SJCRH30 (cell line): ENCODE measurements at regions not wholly inside any gene's neighbourhood (a gene's known extent, or its start where the extent isn't known, plus 50 kb on each side); places are given as distances from the start of the nearest gene placed in this dataset.

Source experiments
- DNase-seq, 2 experiments: peaks; one replicate each; pipeline ENCODE4 v3.0.0-alpha.2; 2015 to 2020
- H3K27ac ChIP-seq: fragments of 250-450 bp; sonication (Bioruptor Pico); 2 replicates; pipeline ENCODE4 v1.5.1; 2020; ENCODE audit warnings: mild to moderate bottlenecking, moderate library complexity
- H3K27me3 ChIP-seq: fragments of 250-450 bp; sonication (Bioruptor Pico); 2 replicates; pipeline ENCODE4 v1.5.1; 2020; ENCODE audit warnings: mild to moderate bottlenecking, moderate library complexity
- H3K36me3 ChIP-seq: fragments of 250-450 bp; sonication (Bioruptor Pico); 2 replicates; pipeline ENCODE4 v1.5.1; 2020; ENCODE audit warnings: mild to moderate bottlenecking, moderate library complexity
- H3K4me1 ChIP-seq: fragments of 250-450 bp; sonication (Bioruptor Pico); 2 replicates; pipeline ENCODE4 v1.5.1; 2020; ENCODE audit warnings: mild to moderate bottlenecking, moderate library complexity
- H3K4me3 ChIP-seq: fragments of 250-450 bp; sonication (Bioruptor Pico); 2 replicates; pipeline ENCODE4 v1.5.1; 2020; ENCODE audit warnings: mild to moderate bottlenecking, moderate library complexity
- H3K9me3 ChIP-seq: fragments of 250-450 bp; sonication (Bioruptor Pico); replicated peaks from 2 replicates; pipeline ENCODE4 v1.5.1; 2020; ENCODE audit warnings: mild to moderate bottlenecking, moderate library complexity

- Histone ChIP-seq H3K27ac (no peak overlapping the region), H3K4me3 (no peak overlapping the region), H3K27me3 (no peaks in the 10 kb centered on the region), H3K9me3 (no peaks in the 10 kb centered on the region), H3K36me3 (no peaks in the 10 kb centered on the region), H3K4me1 (no peaks in the 10 kb centered on the region)
- no peak for DNase-seq
These were observed 120.8 kb upstream of the SULT1C3 start for GRCh38 chr2:108118996-108119395.

DNA sequence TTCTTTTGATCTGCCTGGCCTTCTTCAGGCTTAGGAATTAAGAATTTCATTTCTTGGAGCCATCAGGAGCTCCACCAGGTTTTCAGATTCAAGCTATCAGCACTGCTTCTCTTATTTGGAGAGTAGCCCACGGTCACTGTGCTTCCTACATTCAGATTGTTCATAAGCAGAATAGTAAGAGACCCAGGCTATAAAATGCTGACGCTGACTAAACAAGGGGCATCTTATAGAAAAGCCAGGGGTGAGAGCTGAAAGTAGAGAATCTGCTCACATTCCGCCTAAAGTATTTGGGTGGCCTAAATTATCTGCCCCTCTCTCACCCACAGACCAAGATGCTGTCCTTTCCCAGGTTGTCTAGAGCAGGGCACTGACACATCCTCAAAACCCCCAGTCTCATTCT, 120.3 kb upstream of the SULT1C3 start:
- DNase-seq: no peak
- no peaks in the 10 kb centered on the region for H3K4me1 ChIP-seq
- H3K27ac ChIP-seq: no peak overlapping the region
- H3K9me3 ChIP-seq: no peaks in the 10 kb centered on the region
- H3K4me3 ChIP-seq: no peak overlapping the region
- no peaks in the 10 kb centered on the region for H3K27me3 ChIP-seq
- no peaks in the 10 kb centered on the region for H3K36me3 ChIP-seq

DNA sequence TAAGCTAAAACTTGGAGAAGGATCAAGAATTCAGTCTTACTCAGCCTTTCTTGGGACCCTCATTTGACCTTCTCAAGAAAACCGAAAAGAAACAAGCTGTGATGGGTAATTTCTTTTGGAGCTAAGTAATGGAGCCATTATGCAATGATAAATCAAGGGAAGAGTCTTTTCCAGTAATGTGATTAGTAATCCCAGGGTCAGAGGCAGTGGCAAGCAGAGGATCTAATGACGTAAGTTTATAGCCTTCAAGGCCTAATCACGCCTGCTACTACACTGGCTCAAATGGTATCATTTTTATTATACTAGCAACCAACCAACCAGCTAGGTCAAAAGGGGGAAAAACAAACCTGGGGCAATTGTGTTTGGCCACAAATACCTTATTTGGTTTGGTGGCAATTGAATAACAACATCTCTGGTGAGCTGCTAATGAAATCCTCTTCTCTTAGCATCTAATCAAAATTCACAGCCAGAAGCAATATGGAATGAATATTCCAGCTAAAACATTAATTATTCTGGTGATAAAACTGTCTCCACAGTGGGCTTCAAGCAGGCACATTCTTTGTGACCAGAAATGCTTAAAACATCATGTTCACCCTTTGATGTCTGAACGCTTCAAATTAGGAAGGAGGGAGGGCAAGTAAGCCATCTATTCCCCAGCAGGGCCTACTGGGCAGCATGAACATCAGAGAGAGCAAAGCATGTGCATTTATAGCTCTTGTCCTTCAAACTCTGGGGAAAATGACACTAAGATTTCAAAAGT, 114.9 kb upstream of the SULT1C3 start:
- no peak overlapping the region for H3K27ac ChIP-seq
- no peaks in the 10 kb centered on the region for H3K36me3 ChIP-seq
- no peaks in the 10 kb centered on the region for H3K27me3 ChIP-seq
- H3K4me1 ChIP-seq: no peaks in the 10 kb centered on the region
- H3K4me3 ChIP-seq: no peak overlapping the region
- DNase-seq: no peak
- H3K9me3 ChIP-seq: no peaks in the 10 kb centered on the region

DNA sequence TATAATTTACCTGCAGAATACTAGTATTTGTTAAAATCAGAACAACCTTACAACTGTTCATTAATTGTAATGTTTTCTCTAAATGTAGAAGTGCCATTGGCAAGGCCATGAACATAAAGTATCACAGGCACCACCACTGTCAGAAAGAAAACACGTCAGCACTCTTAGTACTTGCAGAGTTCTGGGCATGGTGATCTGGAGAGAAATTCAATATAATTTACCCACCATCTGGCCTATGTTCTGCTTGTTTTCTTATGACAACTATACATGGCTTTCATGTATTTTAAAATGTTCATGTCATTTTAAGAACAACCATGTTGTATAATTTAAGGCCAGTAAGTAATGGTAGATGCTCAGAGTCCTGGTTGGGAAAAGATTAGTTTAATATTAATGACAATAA, 114.2 kb upstream of the SULT1C3 start:
- H3K9me3 ChIP-seq: no peaks in the 10 kb centered on the region
- DNase-seq: no peak
- H3K36me3 ChIP-seq: no peaks in the 10 kb centered on the region
- H3K27me3 ChIP-seq: no peaks in the 10 kb centered on the region
- H3K4me3 ChIP-seq: no peak overlapping the region
- H3K4me1 ChIP-seq: no peaks in the 10 kb centered on the region
- no peak overlapping the region for H3K27ac ChIP-seq

DNA sequence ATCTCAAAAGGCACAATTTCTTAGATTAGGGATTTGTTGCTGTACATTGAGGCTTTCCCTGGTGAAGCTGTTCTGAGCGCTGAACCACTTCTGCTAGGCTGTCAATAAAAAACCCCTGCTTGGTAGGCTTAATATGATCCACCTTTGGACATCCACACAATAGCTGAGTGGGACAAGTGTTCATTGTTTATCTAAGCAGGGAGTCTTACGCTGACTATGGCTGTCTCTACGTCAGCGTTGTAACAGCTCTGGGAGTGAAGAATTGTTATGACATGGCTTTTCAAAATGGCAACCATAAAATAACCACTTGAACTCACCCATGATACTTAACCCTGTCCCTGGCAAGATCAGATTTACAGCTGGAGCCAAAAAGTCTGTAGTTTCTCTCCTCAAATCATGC, 111.5 kb upstream of the SULT1C3 start:
- H3K27ac ChIP-seq: no peak overlapping the region
- no peaks in the 10 kb centered on the region for H3K27me3 ChIP-seq
- no peaks in the 10 kb centered on the region for H3K9me3 ChIP-seq
- H3K36me3 ChIP-seq: no peaks in the 10 kb centered on the region
- H3K4me1 ChIP-seq: no peaks in the 10 kb centered on the region
- DNase-seq: no peak
- H3K4me3 ChIP-seq: no peak overlapping the region

GRCh38 chr2:108129636-108130035, 110.1 kb upstream of the SULT1C3 start:
- Histone ChIP-seq H3K27me3 (no peaks in the 10 kb centered on the region), H3K9me3 (no peaks in the 10 kb centered on the region), H3K36me3 (no peaks in the 10 kb centered on the region), H3K4me1 (no peaks in the 10 kb centered on the region), H3K4me3 (no peak overlapping the region), H3K27ac (no peak overlapping the region)
- no peak for DNase-seq

GRCh38 chr2:108133457-108133856, 106.3 kb upstream of the SULT1C3 start:
- H3K4me3 ChIP-seq: no peak overlapping the region
- no peaks in the 10 kb centered on the region for H3K4me1 ChIP-seq
- no peaks in the 10 kb centered on the region for H3K27me3 ChIP-seq
- no peak for DNase-seq
- no peak overlapping the region for H3K27ac ChIP-seq
- no peaks in the 10 kb centered on the region for H3K9me3 ChIP-seq
- no peaks in the 10 kb centered on the region for H3K36me3 ChIP-seq

DNA sequence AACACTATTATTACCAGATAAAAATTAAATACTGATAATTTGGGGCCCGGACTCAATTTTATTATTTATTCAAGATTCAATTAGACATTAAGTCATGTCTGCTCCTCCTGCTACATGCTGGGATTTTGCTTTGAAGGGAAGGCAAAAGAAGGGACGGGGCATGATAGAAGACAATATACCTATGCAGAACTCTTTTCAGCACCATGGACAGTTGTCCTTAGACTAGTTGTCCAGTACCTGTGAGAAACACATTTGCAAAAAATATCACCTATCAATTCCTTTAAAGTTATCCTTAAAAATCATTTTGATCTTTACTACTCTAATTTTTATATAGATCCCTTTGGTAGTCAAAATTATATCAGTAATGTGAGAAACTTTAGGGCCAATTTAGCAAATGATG, 100.2 kb upstream of the SULT1C3 start:
- H3K27me3 ChIP-seq: no peaks in the 10 kb centered on the region
- H3K36me3 ChIP-seq: no peaks in the 10 kb centered on the region
- no peak overlapping the region for H3K4me3 ChIP-seq
- no peaks in the 10 kb centered on the region for H3K9me3 ChIP-seq
- no peak overlapping the region for H3K27ac ChIP-seq
- no peaks in the 10 kb centered on the region for H3K4me1 ChIP-seq
- DNase-seq: peak; percentile 12 to 71

- DNase-seq: no peak
- Histone ChIP-seq H3K27me3 (no peaks in the 10 kb centered on the region), H3K4me3 (no peak overlapping the region), H3K9me3 (no peaks in the 10 kb centered on the region), H3K4me1 (no peaks in the 10 kb centered on the region), H3K36me3 (no peaks in the 10 kb centered on the region), H3K27ac (no peak overlapping the region)
These were observed 94.0 kb upstream of the SULT1C3 start for GRCh38 chr2:108145557-108146326.

GRCh38 chr2:108148555-108148954, 91.2 kb upstream of the SULT1C3 start:
- Histone ChIP-seq H3K4me3 (no peak overlapping the region), H3K4me1 (no peaks in the 10 kb centered on the region), H3K27ac (no peak overlapping the region), H3K9me3 (no peaks in the 10 kb centered on the region), H3K36me3 (no peaks in the 10 kb centered on the region), H3K27me3 (no peaks in the 10 kb centered on the region)
- no peak for DNase-seq

DNA sequence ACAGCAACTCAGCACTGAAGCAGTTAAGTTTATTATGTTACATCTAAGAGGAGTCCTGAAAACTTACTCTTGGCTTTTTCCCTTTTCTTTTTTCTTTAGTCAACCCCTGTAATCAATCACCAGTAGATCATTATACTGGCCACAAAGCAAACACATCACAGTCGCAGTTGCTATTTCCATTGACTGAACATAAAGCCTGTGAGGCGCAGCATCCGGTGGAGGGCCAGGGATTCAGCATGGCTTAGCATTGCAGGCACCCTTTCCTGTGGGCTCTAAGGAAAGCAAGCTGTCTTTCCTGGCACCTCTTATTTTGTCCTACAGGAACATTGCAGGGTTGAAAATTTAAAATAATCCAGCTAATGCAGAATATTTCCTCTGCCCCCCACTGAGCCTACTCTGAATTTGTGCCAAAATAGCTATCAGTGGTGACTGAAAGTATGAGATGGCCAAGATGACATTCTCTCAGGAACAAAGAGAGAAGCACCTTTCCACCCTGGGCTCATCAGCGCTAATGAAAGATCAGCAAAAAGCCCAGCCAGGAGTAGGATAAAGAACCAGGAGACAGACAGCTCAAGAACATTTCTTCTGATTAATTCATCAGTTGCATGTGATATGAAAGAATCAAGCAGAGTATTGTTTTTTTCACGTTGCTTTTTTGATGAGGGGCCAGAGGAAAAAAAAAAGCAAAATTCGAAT, 85.3 kb upstream of the SULT1C3 start:
- H3K27me3 ChIP-seq: no peaks in the 10 kb centered on the region
- no peaks in the 10 kb centered on the region for H3K4me1 ChIP-seq
- no peaks in the 10 kb centered on the region for H3K9me3 ChIP-seq
- no peak overlapping the region for H3K4me3 ChIP-seq
- no peak for DNase-seq
- H3K36me3 ChIP-seq: no peaks in the 10 kb centered on the region
- H3K27ac ChIP-seq: no peak overlapping the region

- Histone ChIP-seq H3K36me3 (no peaks in the 10 kb centered on the region), H3K27ac (no peak overlapping the region), H3K4me3 (no peak overlapping the region), H3K4me1 (no peaks in the 10 kb centered on the region), H3K9me3 (no peaks in the 10 kb centered on the region), H3K27me3 (no peaks in the 10 kb centered on the region; the same call in 1 of the 2 replicates)
- no peak for DNase-seq
These were observed 78.5 kb upstream of the SULT1C3 start for GRCh38 chr2:108161298-108161697.

DNA sequence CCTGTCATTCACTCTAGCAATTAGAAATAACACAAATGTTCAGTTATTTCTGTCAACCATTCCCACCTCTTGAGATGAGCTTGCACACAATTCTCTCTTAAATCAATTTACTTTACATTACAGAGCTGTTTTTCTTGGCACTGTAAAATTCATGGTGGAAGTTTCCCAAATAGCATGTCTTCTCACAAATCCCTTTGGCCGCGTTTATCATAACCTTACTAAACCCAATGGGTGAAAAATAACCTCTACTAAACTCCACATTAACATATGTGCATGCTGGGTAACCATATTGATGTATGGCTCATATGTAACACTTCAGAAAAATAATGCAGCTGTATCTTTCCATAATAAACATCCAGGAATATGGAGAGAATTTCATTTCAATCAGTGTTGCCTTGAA, 75.5 kb upstream of the SULT1C3 start:
- Histone ChIP-seq H3K9me3 (no peaks in the 10 kb centered on the region), H3K36me3 (no peaks in the 10 kb centered on the region), H3K4me1 (no peaks in the 10 kb centered on the region), H3K27ac (no peak overlapping the region), H3K27me3 (no peaks in the 10 kb centered on the region; the same call in 1 of the 2 replicates), H3K4me3 (no peak overlapping the region)
- DNase-seq: no peak

- Histone ChIP-seq H3K4me3 (no peak overlapping the region), H3K27me3 (no peaks in the 10 kb centered on the region; the same call in 1 of the 2 replicates)
- no peak for DNase-seq
These were observed 74.0 kb upstream of the SULT1C3 start for GRCh38 chr2:108165729-108166128.

DNA sequence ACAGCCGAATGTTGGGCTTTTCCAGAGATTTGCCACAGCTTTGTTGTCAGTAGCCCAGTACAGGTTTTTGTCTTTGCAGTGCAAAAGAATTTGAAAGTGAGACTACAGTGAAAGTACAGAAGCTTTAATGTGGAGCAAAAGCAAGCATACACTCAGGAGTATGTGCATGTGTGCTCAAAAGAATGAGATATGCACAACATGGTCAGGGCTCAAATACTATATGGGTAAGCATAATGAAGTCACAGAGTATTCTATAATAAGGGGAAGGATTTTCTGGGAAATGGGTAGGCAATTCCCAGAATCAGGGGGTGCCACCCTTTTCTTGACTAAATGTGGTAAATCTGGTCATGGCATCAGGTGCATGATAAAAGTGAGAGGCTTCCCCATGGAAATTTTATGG, 72.1 kb upstream of the SULT1C3 start:
- H3K9me3 ChIP-seq: no peaks in the 10 kb centered on the region
- no peaks in the 10 kb centered on the region for H3K4me1 ChIP-seq
- H3K36me3 ChIP-seq: no peaks in the 10 kb centered on the region
- DNase-seq: no peak
- no peak overlapping the region for H3K4me3 ChIP-seq
- no peaks in the 10 kb centered on the region for H3K27me3 ChIP-seq
- no peak overlapping the region for H3K27ac ChIP-seq

More at GRCh38 chr2:108165729-108166128, 74.0 kb upstream of the SULT1C3 start:
- no peaks in the 10 kb centered on the region for H3K9me3 ChIP-seq
- H3K36me3 ChIP-seq: no peaks in the 10 kb centered on the region
- no peaks in the 10 kb centered on the region for H3K4me1 ChIP-seq
- H3K27ac ChIP-seq: no peak overlapping the region
